ENCODE measurements at regions not wholly inside any gene's neighbourhood (a gene's known extent, or its start where the extent isn't known, plus 50 kb on each side); places are given as distances from the start of the nearest gene placed in this dataset.
A peak's percentile ranks its signal among the peaks of the same experiment; 100 is the strongest.

- Histone ChIP-seq H3K4me3 (no peak overlapping the region), H3K4me1 (peaks cover 32% of the 10 kb centered on the region), H3K27me3 (no peaks in the 10 kb centered on the region), H3K27ac (no peak overlapping the region), H3K36me3 (no peaks in the 10 kb centered on the region), H3K9me3 (no peaks in the 10 kb centered on the region)
- DNase-seq (no peak), ATAC-seq (no peak)
- intact Hi-C loops (cut with DNase I): no loop called here
- TF ChIP-seq CTCF (IDR thresholded peaks at IDR 0.05): no peak
Measured at GRCh38 chr1:234843946-234844345, 234.0 kb upstream of the IRF2BP2 start.

GRCh38 chr1:234842726-234843641 is 233.0 kb upstream of the IRF2BP2 start:
- peak overlapping the region; percentile 53 for H3K27ac ChIP-seq
- DNase-seq (no peak), ATAC-seq (peak; percentile 50)
- no peak for TF ChIP-seq CTCF (IDR thresholded peaks at IDR 0.05)
- intact Hi-C loops (cut with DNase I): no loop called here
- peaks cover 32% of the 10 kb centered on the region for H3K4me1 ChIP-seq
- no peaks in the 10 kb centered on the region for H3K36me3 ChIP-seq
- no peaks in the 10 kb centered on the region for H3K27me3 ChIP-seq
- H3K9me3 ChIP-seq: no peaks in the 10 kb centered on the region
- H3K4me3 ChIP-seq: no peak overlapping the region

GRCh38 chr1:234841710-234842231 is 231.8 kb upstream of the IRF2BP2 start:
- intact Hi-C loops (cut with DNase I): no loop called here
- peak; percentile 91 for ATAC-seq
- no peak for TF ChIP-seq CTCF (IDR thresholded peaks at IDR 0.05)
- H3K4me3 ChIP-seq: no peak overlapping the region
- no peaks in the 10 kb centered on the region for H3K27me3 ChIP-seq
- H3K27ac ChIP-seq: no peak overlapping the region
- H3K4me1 ChIP-seq: peaks cover 32% of the 10 kb centered on the region
- DNase-seq: no peak
- H3K9me3 ChIP-seq: no peaks in the 10 kb centered on the region
- H3K36me3 ChIP-seq: no peaks in the 10 kb centered on the region

GRCh38 chr1:234841281-234841680 is 231.3 kb upstream of the IRF2BP2 start:
- no peak for TF ChIP-seq CTCF (IDR thresholded peaks at IDR 0.05)
- no peak for DNase-seq

GRCh38 chr1:234840843-234841242 is 230.9 kb upstream of the IRF2BP2 start:
- H3K27me3 ChIP-seq: no peaks in the 10 kb centered on the region
- DNase-seq (no peak), ATAC-seq (no peak)
- H3K4me3 ChIP-seq: no peak overlapping the region
- intact Hi-C loops (cut with DNase I): no loop called here
- H3K9me3 ChIP-seq: no peaks in the 10 kb centered on the region
- no peaks in the 10 kb centered on the region for H3K36me3 ChIP-seq
- no peak overlapping the region for H3K27ac ChIP-seq
- TF ChIP-seq CTCF (IDR thresholded peaks at IDR 0.05): no peak
- peaks cover 32% of the 10 kb centered on the region for H3K4me1 ChIP-seq

More at GRCh38 chr1:234841281-234841680, 231.3 kb upstream of the IRF2BP2 start:
- ATAC-seq: no peak
- Histone ChIP-seq H3K4me1 (peaks cover 32% of the 10 kb centered on the region), H3K27me3 (no peaks in the 10 kb centered on the region), H3K9me3 (no peaks in the 10 kb centered on the region), H3K27ac (no peak overlapping the region), H3K36me3 (no peaks in the 10 kb centered on the region), H3K4me3 (no peak overlapping the region)
- intact Hi-C loops (cut with DNase I): no loop called here
